IMR-90 (cell line): ENCODE measurements at regions not wholly inside any gene's neighbourhood (a gene's known extent, or its start where the extent isn't known, plus 50 kb on each side); places are given as distances from the start of the nearest gene placed in this dataset.

Experiments used
- ATAC-seq: fragments of 200-7000 bp; cut with Tn5 transposase; 2 replicates; pipeline ENCODE4 v1.9.1; 2020; ENCODE audit warnings: low read depth, mild to moderate bottlenecking, moderate library complexity
- BruUV-seq: library from RNA; stranded (reverse); fragments of 400-500 nt; replicated peaks from 2 replicates; lab custom pipeline; 2021; lab: Mats Ljungman, UMichigan
- CTCF ChIA-PET: fragments of 300-600 bp; formaldehyde crosslinking; extraction: SDS; loops from one replicate; lab custom pipeline; 2021; ENCODE audit warnings: antibody characterized with exemption; lab: Yijun Ruan, JAX
- POLR2A ChIA-PET: fragments of 300-600 bp; sonication (Branson Sonifier 250); formaldehyde crosslinking; loops from one replicate; lab custom pipeline; 2022; ENCODE audit warnings: antibody characterized with exemption; ENCODE audit not compliant: unreplicated experiment; lab: Charles Lee
- DNase-seq: peaks from one replicate; pipeline ENCODE4 v3.0.0; 2013
- H2AFZ ChIP-seq: replicated peaks from 2 replicates; pipeline ENCODE3; 2013; ENCODE audit warnings: low read length, mild to moderate bottlenecking; ENCODE audit not compliant: poor library complexity
- H2AK5ac ChIP-seq: 2 replicates; pipeline ENCODE4 v1.6.1; 2013; ENCODE audit warnings: low read depth, low read length, inconsistent platforms
- H2AK9ac ChIP-seq: replicated peaks from 2 replicates; pipeline ENCODE3; 2013; ENCODE audit warnings: mild to moderate bottlenecking, low read depth, low read length, moderate library complexity; ENCODE audit not compliant: poor library complexity
- H2BK120ac ChIP-seq: 2 replicates; pipeline ENCODE4 v1.6.1; 2013; ENCODE audit warnings: low read depth, low read length, inconsistent platforms
- H2BK15ac ChIP-seq: 3 replicates; pipeline ENCODE4 v1.6.1; 2013; ENCODE audit warnings: low read depth, low read length, inconsistent platforms
- H2BK20ac ChIP-seq: 2 replicates; pipeline ENCODE4 v1.6.1; 2013; ENCODE audit warnings: low read depth, mild to moderate bottlenecking, inconsistent platforms, low read length, moderate library complexity
- H2BK5ac ChIP-seq: 2 replicates; pipeline ENCODE4 v1.6.1; 2013; ENCODE audit warnings: mild to moderate bottlenecking, low read depth, low read length, inconsistent platforms; ENCODE audit not compliant: poor library complexity, severe bottlenecking
- H3K14ac ChIP-seq: replicated peaks from 2 replicates; pipeline ENCODE4 v1.6.1; 2013; ENCODE audit warnings: low read depth, low read length, inconsistent platforms
- H3K18ac ChIP-seq: 2 replicates; pipeline ENCODE4 v1.6.1; 2013; ENCODE audit warnings: low read depth, low read length, control low read depth
- H3K23ac ChIP-seq: 2 replicates; pipeline ENCODE4 v1.6.1; 2013; ENCODE audit warnings: low read depth, low read length, inconsistent platforms
- H3K27ac ChIP-seq: 2 replicates; pipeline ENCODE4 v1.5.1; 2013; ENCODE audit warnings: mild to moderate bottlenecking, control low read depth, low read length; ENCODE audit not compliant: insufficient read depth
- H3K27me3 ChIP-seq: 2 replicates; pipeline ENCODE4 v1.6.1; 2013; ENCODE audit warnings: low read length; ENCODE audit not compliant: control insufficient read depth, insufficient read depth
- H3K36me3 ChIP-seq: 2 replicates; pipeline ENCODE4 v1.6.1; 2013; ENCODE audit warnings: low read length, mixed read lengths; ENCODE audit not compliant: control insufficient read depth, insufficient read depth
- H3K4ac ChIP-seq: 2 replicates; pipeline ENCODE4 v1.6.1; 2013; ENCODE audit warnings: low read depth, low read length, inconsistent platforms
- H3K4me1 ChIP-seq: 2 replicates; pipeline ENCODE4 v1.6.1; 2013; ENCODE audit warnings: low read length, mixed read lengths; ENCODE audit not compliant: control insufficient read depth, insufficient read depth
- H3K4me2 ChIP-seq: 2 replicates; pipeline ENCODE4 v1.6.1; 2013; ENCODE audit warnings: low read depth, mild to moderate bottlenecking, control low read depth, low read length, moderate library complexity
- H3K4me3 ChIP-seq: 2 replicates; pipeline ENCODE4 v1.5.1; 2013; ENCODE audit warnings: low read depth, mild to moderate bottlenecking, control low read depth, low read length, moderate library complexity; ENCODE audit not compliant: insufficient read depth
- H3K56ac ChIP-seq: 2 replicates; pipeline ENCODE4 v1.6.1; 2013; ENCODE audit warnings: low read length, inconsistent platforms; ENCODE audit not compliant: insufficient read depth; ENCODE audit errors: extremely low read depth
- H3K79me1 ChIP-seq, 2 experiments: 2 replicates each; pipeline ENCODE4 v1.6.1; 2013; ENCODE audit warnings: low read length in 2 of 2, inconsistent platforms in 1 of 2, low read depth in 1 of 2
- H3K9ac ChIP-seq: 2 replicates; pipeline ENCODE4 v1.6.1; 2013; ENCODE audit warnings: low read depth, low read length, control low read depth
- H3K9me1 ChIP-seq: 2 replicates; pipeline ENCODE4 v1.6.1; 2013; ENCODE audit warnings: low read length, inconsistent platforms; ENCODE audit not compliant: insufficient read depth
- H3K9me3 ChIP-seq: 2 replicates; pipeline ENCODE4 v1.6.1; 2013; ENCODE audit warnings: low read length; ENCODE audit not compliant: control insufficient read depth, insufficient read depth
- H4K20me1 ChIP-seq: 2 replicates; pipeline ENCODE4 v1.6.1; 2013; ENCODE audit warnings: low read length, inconsistent platforms; ENCODE audit not compliant: insufficient read depth
- H4K5ac ChIP-seq: 2 replicates; pipeline ENCODE4 v1.6.1; 2013; ENCODE audit warnings: mild to moderate bottlenecking, low read depth, low read length, control low read depth
- H4K8ac ChIP-seq, 2 experiments: 2 replicates each; pipeline ENCODE4 v1.6.1; 2013; ENCODE audit warnings: low read depth in 2 of 2, low read length in 2 of 2, control low read depth in 1 of 2, inconsistent platforms in 1 of 2
- H4K91ac ChIP-seq: 2 replicates; pipeline ENCODE4 v1.6.1; 2013; ENCODE audit warnings: low read depth, low read length, inconsistent platforms; ENCODE audit not compliant: insufficient read depth
- CEBPB ChIP-seq: IDR thresholded peaks from 2 replicates; pipeline ENCODE4 v1.6.1; 2012; ENCODE audit warnings: low read depth, low read length, improper control_type of control experiment
- CHD1 ChIP-seq: IDR thresholded peaks from 2 replicates; pipeline ENCODE4 v1.6.1; 2012; ENCODE audit warnings: low read depth, low read length, improper control_type of control experiment
- FOS ChIP-seq: fragments of 150-350 bp; IDR thresholded peaks from 2 replicates; pipeline ENCODE4 v1.6.1; 2016; ENCODE audit warnings: low read depth, low read length
- MAFK ChIP-seq: IDR thresholded peaks from 2 replicates; pipeline ENCODE4 v1.6.1; 2012; ENCODE audit warnings: low read depth, low read length, improper control_type of control experiment
- MAZ ChIP-seq: IDR thresholded peaks from 2 replicates; pipeline ENCODE4 v1.6.1; 2012; ENCODE audit warnings: low read depth, mild to moderate bottlenecking, low read length, improper control_type of control experiment, moderate library complexity, borderline replicate concordance
- MXI1 ChIP-seq: IDR thresholded peaks from 2 replicates; pipeline ENCODE4 v1.6.1; 2012; ENCODE audit warnings: low read depth, mild to moderate bottlenecking, low read length, moderate library complexity, borderline replicate concordance
- NFE2L2 ChIP-seq: fragments of 150-350 bp; IDR thresholded peaks from 2 replicates; pipeline ENCODE4 v1.6.1; 2016; ENCODE audit warnings: low read depth, mild to moderate bottlenecking, low read length
- POLR2A ChIP-seq: IDR thresholded peaks from 2 replicates; pipeline ENCODE4 v1.6.1; 2012; ENCODE audit warnings: mild to moderate bottlenecking, low read depth, low read length
- RAD21 ChIP-seq: IDR thresholded peaks from 2 replicates; pipeline ENCODE4 v1.6.1; 2012; ENCODE audit warnings: low read length, improper control_type of control experiment
- RCOR1 ChIP-seq: IDR thresholded peaks from 2 replicates; pipeline ENCODE4 v1.6.1; 2012; ENCODE audit warnings: mild to moderate bottlenecking, low read length, improper control_type of control experiment; ENCODE audit not compliant: insufficient replicate concordance
- RFX5 ChIP-seq: IDR thresholded peaks from 2 replicates; pipeline ENCODE4 v1.8.0; 2012; ENCODE audit warnings: low read depth, mild to moderate bottlenecking, low read length, moderate library complexity
- SMC3 ChIP-seq: fragments of 150-350 bp; IDR thresholded peaks from 2 replicates; pipeline ENCODE4 v1.6.1; 2016; ENCODE audit warnings: low read depth, mild to moderate bottlenecking, antibody characterized with exemption, low read length, moderate library complexity
- WGBS, 2 experiments: methylation state at CpG; one replicate each; pipeline versions ENCODE4 v1.1.5 to v1.1.7; 2013; ENCODE audit warnings: missing lambda C conversion rate in 2 of 2; ENCODE audit not compliant: insufficient read length in 1 of 2; ENCODE audit errors: extremely low coverage in 2 of 2; 5-methylcytosine and 5-hydroxymethylcytosine counted together
- dilution Hi-C: fragments of 300-500 bp; cut with HindIII; formaldehyde crosslinking; loops from one replicate; pipeline ENCODE4 v1.14.3; 2018; ENCODE audit warnings: low sequenced_read_pairs; ENCODE audit not compliant: unreplicated experiment
- in situ Hi-C: fragments of 300-500 bp; cut with MboI; formaldehyde crosslinking; loops from 3 replicates; pipeline ENCODE4 v1.14.3; 2019; ENCODE audit warnings: low sequenced_read_pairs, inconsistent platforms, mixed read lengths
- intact Hi-C: fragments of 100-400 bp; cut with micrococcal nuclease; formaldehyde crosslinking; loops from 2 replicates; pipeline ENCODE4 v1.10.0; 2022
- TF ChIP-seq, protein P1 (sequence below): fragments of 150-350 bp; IDR thresholded peaks from 2 replicates; pipeline ENCODE4 v1.6.1; 2017; ENCODE audit warnings: mild to moderate bottlenecking, antibody characterized with exemption, low read length, low read depth

- Histone ChIP-seq H3K18ac (0 out of 2 replicates have a peak overlapping the region, but pooled peaks have one; percentile 8), H2BK20ac (no peak overlapping the region), H3K27ac (no peak overlapping the region), H2BK15ac (no peak overlapping the region), H3K4ac (no peak overlapping the region), H2AK9ac (no peak overlapping the region), H3K9ac (no peak overlapping the region), H2AFZ (no peak overlapping the region), H3K27me3 (no peaks in the 10 kb centered on the region), H3K9me1 (no peaks in the 10 kb centered on the region), H2BK5ac (no peak overlapping the region), H4K91ac (no peak overlapping the region), H3K4me2 (no peak overlapping the region), H3K9me3 (no peaks in the 10 kb centered on the region), H3K36me3 (no peaks in the 10 kb centered on the region), H3K4me3 (no peak overlapping the region), H2BK120ac (no peak overlapping the region), H3K4me1 (peaks cover 6% of the 10 kb centered on the region), H4K5ac (no peak overlapping the region; the same call in 1 of the 2 replicates), H3K23ac (no peak overlapping the region), H4K20me1 (no peaks in the 10 kb centered on the region), H4K8ac (no peak overlapping the region), H3K56ac (no peak overlapping the region), H2AK5ac (no peak overlapping the region), H3K14ac (no peak overlapping the region), H3K79me1 (no peaks in the 10 kb centered on the region)
- ChIA-PET POLR2A (no interaction called here), CTCF (interaction anchor here (2.8 kb wide), 1 partner anchor 175 kb away, joined by 7 read pairs; the partner anchor contains the start of gene GASK1B)
- intact Hi-C loops (no loop called here), dilution Hi-C loops (no loop called here), in situ Hi-C loops (loop anchor here (25.0 kb wide), 2 partner anchors 640 to 1510 kb away; no protein-coding TSS in a partner anchor)
- ATAC-seq (no peak), DNase-seq (no peak)
- TF ChIP-seq, protein P1, sequence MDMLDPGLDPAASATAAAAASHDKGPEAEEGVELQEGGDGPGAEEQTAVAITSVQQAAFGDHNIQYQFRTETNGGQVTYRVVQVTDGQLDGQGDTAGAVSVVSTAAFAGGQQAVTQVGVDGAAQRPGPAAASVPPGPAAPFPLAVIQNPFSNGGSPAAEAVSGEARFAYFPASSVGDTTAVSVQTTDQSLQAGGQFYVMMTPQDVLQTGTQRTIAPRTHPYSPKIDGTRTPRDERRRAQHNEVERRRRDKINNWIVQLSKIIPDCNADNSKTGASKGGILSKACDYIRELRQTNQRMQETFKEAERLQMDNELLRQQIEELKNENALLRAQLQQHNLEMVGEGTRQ = no peak
- TF ChIP-seq MAZ (no peak), MXI1 (no peak), MAFK (no peak), RAD21 (no peak), CHD1 (no peak), POLR2A (no peak), NFE2L2 (no peak), RCOR1 (no peak), FOS (no peak), SMC3 (no peak), RFX5 (no peak), CEBPB (no peak)
- no CpG with 5 or more reads among the region's 1 CpG for WGBS, 2 experiments
- BruUV-seq = no TSS peak
Observed at GRCh38 chr4:157997296-157997695, 175.5 kb downstream of the GASK1B start.
